ENCODE measurements at regions not wholly inside any gene's neighbourhood (a gene's known extent, or its start where the extent isn't known, plus 50 kb on each side); places are given as distances from the start of the nearest gene placed in this dataset.

GRCh38 chr6:108766419-108766818 is 81.8 kb upstream of the ARMC2 start:
- no peaks in the 10 kb centered on the region for H3K36me3 ChIP-seq (ENCODE audit: control insufficient read depth, insufficient read depth, low read length)
- no peak for DNase-seq (ENCODE audit: low read depth, low spot score)
- no peak overlapping the region for H3K27ac ChIP-seq (ENCODE audit: low read length)
- no peaks in the 10 kb centered on the region for H3K9me3 ChIP-seq (ENCODE audit: control insufficient read depth, insufficient read depth, low read length)
- 0 out of 2 replicates have a peak, but pooled peaks cover 2% of the 10 kb centered on the region for H3K4me1 ChIP-seq (ENCODE audit: control insufficient read depth, insufficient read depth, low read length)
- WGBS (ENCODE audit: insufficient coverage, insufficient read length): no CpG with 5 or more reads among the region's 5 CpGs
- no peaks in the 10 kb centered on the region for H3K27me3 ChIP-seq (ENCODE audit: control insufficient read depth, insufficient read depth, low read length)
- H3K4me3 ChIP-seq (ENCODE audit: low read length): no peak overlapping the region

- DNase-seq (ENCODE audit: low read depth, low spot score): no peak
- Histone ChIP-seq H3K4me1 (ENCODE audit: control insufficient read depth, insufficient read depth, low read length) (0 out of 2 replicates have a peak, but pooled peaks cover 2% of the 10 kb centered on the region), H3K9me3 (ENCODE audit: control insufficient read depth, insufficient read depth, low read length) (no peaks in the 10 kb centered on the region), H3K27me3 (ENCODE audit: control insufficient read depth, insufficient read depth, low read length) (no peaks in the 10 kb centered on the region), H3K4me3 (ENCODE audit: low read length) (no peak overlapping the region), H3K27ac (ENCODE audit: low read length) (no peak overlapping the region), H3K36me3 (ENCODE audit: control insufficient read depth, insufficient read depth, low read length) (no peaks in the 10 kb centered on the region)
- no CpG with 5 or more reads among the region's 6 CpGs for WGBS (ENCODE audit: insufficient coverage, insufficient read length)
These were observed 81.3 kb upstream of the ARMC2 start for GRCh38 chr6:108766886-108767285.

GRCh38 chr6:108767418-108768165 is 80.6 kb upstream of the ARMC2 start:
- DNase-seq (ENCODE audit: low read depth, low spot score): no peak
- 0 out of 2 replicates have a peak, but pooled peaks cover 2% of the 10 kb centered on the region for H3K4me1 ChIP-seq (ENCODE audit: control insufficient read depth, insufficient read depth, low read length)
- WGBS (ENCODE audit: insufficient coverage, insufficient read length): no CpG with 5 or more reads among the region's 7 CpGs

GRCh38 chr6:108768166-108768555 is 80.1 kb upstream of the ARMC2 start:
- WGBS (ENCODE audit: insufficient coverage, insufficient read length): no CpG with 5 or more reads among the region's 1 CpG
- H3K36me3 ChIP-seq (ENCODE audit: control insufficient read depth, insufficient read depth, low read length): no peaks in the 10 kb centered on the region
- H3K4me3 ChIP-seq (ENCODE audit: low read length): no peak overlapping the region
- 0 out of 2 replicates have a peak, but pooled peaks cover 2% of the 10 kb centered on the region for H3K4me1 ChIP-seq (ENCODE audit: control insufficient read depth, insufficient read depth, low read length)
- no peaks in the 10 kb centered on the region for H3K9me3 ChIP-seq (ENCODE audit: control insufficient read depth, insufficient read depth, low read length)
- H3K27me3 ChIP-seq (ENCODE audit: control insufficient read depth, insufficient read depth, low read length): no peaks in the 10 kb centered on the region
- H3K27ac ChIP-seq (ENCODE audit: low read length): no peak overlapping the region
- no peak for DNase-seq (ENCODE audit: low read depth, low spot score)

More at GRCh38 chr6:108767418-108768165, 80.6 kb upstream of the ARMC2 start:
- no peak overlapping the region for H3K4me3 ChIP-seq (ENCODE audit: low read length)
- no peak overlapping the region for H3K27ac ChIP-seq (ENCODE audit: low read length)
- no peaks in the 10 kb centered on the region for H3K27me3 ChIP-seq (ENCODE audit: control insufficient read depth, insufficient read depth, low read length)
- H3K36me3 ChIP-seq (ENCODE audit: control insufficient read depth, insufficient read depth, low read length): no peaks in the 10 kb centered on the region
- no peaks in the 10 kb centered on the region for H3K9me3 ChIP-seq (ENCODE audit: control insufficient read depth, insufficient read depth, low read length)

- H3K27ac ChIP-seq (ENCODE audit: low read length): no peak overlapping the region
- no CpG with 5 or more reads among the region's 10 CpGs for WGBS (ENCODE audit: insufficient coverage, insufficient read length)
- H3K36me3 ChIP-seq (ENCODE audit: control insufficient read depth, insufficient read depth, low read length): no peaks in the 10 kb centered on the region
- 0 out of 2 replicates have a peak, but pooled peaks cover 2% of the 10 kb centered on the region for H3K4me1 ChIP-seq (ENCODE audit: control insufficient read depth, insufficient read depth, low read length)
- no peak for DNase-seq (ENCODE audit: low read depth, low spot score)
- no peak overlapping the region for H3K4me3 ChIP-seq (ENCODE audit: low read length)
- H3K9me3 ChIP-seq (ENCODE audit: control insufficient read depth, insufficient read depth, low read length): no peaks in the 10 kb centered on the region
- H3K27me3 ChIP-seq (ENCODE audit: control insufficient read depth, insufficient read depth, low read length): no peaks in the 10 kb centered on the region
These were observed 79.3 kb upstream of the ARMC2 start for GRCh38 chr6:108768792-108769524.

- WGBS (ENCODE audit: insufficient coverage, insufficient read length): no CpG with 5 or more reads among the region's 1 CpG
- no peak for DNase-seq (ENCODE audit: low read depth, low spot score)
These were observed 76.8 kb upstream of the ARMC2 start for GRCh38 chr6:108771421-108771820.

GRCh38 chr6:108774555-108774954 is 73.7 kb upstream of the ARMC2 start:
- no peaks in the 10 kb centered on the region for H3K27me3 ChIP-seq (ENCODE audit: control insufficient read depth, insufficient read depth, low read length)
- H3K36me3 ChIP-seq (ENCODE audit: control insufficient read depth, insufficient read depth, low read length): no peaks in the 10 kb centered on the region
- H3K4me1 ChIP-seq (ENCODE audit: control insufficient read depth, insufficient read depth, low read length): no peaks in the 10 kb centered on the region
- no peaks in the 10 kb centered on the region for H3K9me3 ChIP-seq (ENCODE audit: control insufficient read depth, insufficient read depth, low read length)
- DNase-seq (ENCODE audit: low read depth, low spot score): no peak
- no peak overlapping the region for H3K4me3 ChIP-seq (ENCODE audit: low read length)
- no CpG with 5 or more reads among the region's 3 CpGs for WGBS (ENCODE audit: insufficient coverage, insufficient read length)
- no peak overlapping the region for H3K27ac ChIP-seq (ENCODE audit: low read length)

More at GRCh38 chr6:108771421-108771820, 76.8 kb upstream of the ARMC2 start:
- H3K27me3 ChIP-seq (ENCODE audit: control insufficient read depth, insufficient read depth, low read length): no peaks in the 10 kb centered on the region
- H3K4me3 ChIP-seq (ENCODE audit: low read length): no peak overlapping the region
- H3K27ac ChIP-seq (ENCODE audit: low read length): no peak overlapping the region
- no peaks in the 10 kb centered on the region for H3K9me3 ChIP-seq (ENCODE audit: control insufficient read depth, insufficient read depth, low read length)
- no peaks in the 10 kb centered on the region for H3K36me3 ChIP-seq (ENCODE audit: control insufficient read depth, insufficient read depth, low read length)
- no peaks in the 10 kb centered on the region for H3K4me1 ChIP-seq (ENCODE audit: control insufficient read depth, insufficient read depth, low read length)

GRCh38 chr6:108777536-108777935 is 70.7 kb upstream of the ARMC2 start:
- H3K9me3 ChIP-seq (ENCODE audit: control insufficient read depth, insufficient read depth, low read length): no peaks in the 10 kb centered on the region
- no peaks in the 10 kb centered on the region for H3K36me3 ChIP-seq (ENCODE audit: control insufficient read depth, insufficient read depth, low read length)
- peaks cover 5% of the 10 kb centered on the region; the same call in 1 of the 2 replicates for H3K4me1 ChIP-seq (ENCODE audit: control insufficient read depth, insufficient read depth, low read length)
- no peak for DNase-seq (ENCODE audit: low read depth, low spot score)
- WGBS (ENCODE audit: insufficient coverage, insufficient read length): no CpG with 5 or more reads among the region's 5 CpGs
- no peaks in the 10 kb centered on the region for H3K27me3 ChIP-seq (ENCODE audit: control insufficient read depth, insufficient read depth, low read length)
- H3K4me3 ChIP-seq (ENCODE audit: low read length): no peak overlapping the region
- no peak overlapping the region for H3K27ac ChIP-seq (ENCODE audit: low read length)

- Histone ChIP-seq H3K27me3 (ENCODE audit: control insufficient read depth, insufficient read depth, low read length) (no peaks in the 10 kb centered on the region), H3K4me3 (ENCODE audit: low read length) (no peak overlapping the region), H3K27ac (ENCODE audit: low read length) (no peak overlapping the region), H3K36me3 (ENCODE audit: control insufficient read depth, insufficient read depth, low read length) (no peaks in the 10 kb centered on the region), H3K4me1 (ENCODE audit: control insufficient read depth, insufficient read depth, low read length) (peaks cover 5% of the 10 kb centered on the region; the same call in 1 of the 2 replicates), H3K9me3 (ENCODE audit: control insufficient read depth, insufficient read depth, low read length) (no peaks in the 10 kb centered on the region)
- no CpG with 5 or more reads among the region's 7 CpGs for WGBS (ENCODE audit: insufficient coverage, insufficient read length)
- DNase-seq (ENCODE audit: low read depth, low spot score): no peak
These were observed 69.6 kb upstream of the ARMC2 start for GRCh38 chr6:108778421-108779186.
